Panc1 (cell line): ENCODE measurements at regions not wholly inside any gene's neighbourhood (a gene's known extent, or its start where the extent isn't known, plus 50 kb on each side); places are given as distances from the start of the nearest gene placed in this dataset.

Experiments used
- ATAC-seq: fragments of 200-7000 bp; cut with Tn5 transposase; 2 replicates; pipeline ENCODE4 v1.9.1; 2020; ENCODE audit warnings: mild to moderate bottlenecking, moderate library complexity
- BruUV-seq: library from RNA; stranded (reverse); fragments of 400-500 nt; replicated peaks from 2 replicates; lab custom pipeline; 2021; lab: Mats Ljungman, UMichigan
- CTCF ChIA-PET: fragments of 300-600 bp; sonication (Branson Sonifier 250); formaldehyde crosslinking; loops from one replicate; lab custom pipeline; 2022; ENCODE audit warnings: antibody characterized with exemption; lab: Charles Lee
- POLR2A ChIA-PET: fragments of 300-600 bp; sonication (Branson Sonifier 250); formaldehyde crosslinking; loops from one replicate; lab custom pipeline; 2022; ENCODE audit warnings: antibody characterized with exemption; lab: Charles Lee
- DNase-seq: peaks from one replicate; pipeline ENCODE4 v3.0.0-alpha.2; 2010; ENCODE audit warnings: low read depth, low spot score
- H3K27ac ChIP-seq: 2 replicates; pipeline ENCODE4 v1.5.1; 2011; ENCODE audit warnings: mild to moderate bottlenecking, low read length, inconsistent platforms
- H3K27me3 ChIP-seq: fragments of 200-500 bp; sonication (Bioruptor generic); 2 replicates; pipeline ENCODE4 v1.6.0; 2014; ENCODE audit warnings: low read length, inconsistent platforms; ENCODE audit not compliant: control insufficient read depth, insufficient read depth
- H3K36me3 ChIP-seq: fragments of 200-500 bp; sonication (Bioruptor generic); 2 replicates; pipeline ENCODE4 v1.5.1; 2014; ENCODE audit warnings: inconsistent platforms, mild to moderate bottlenecking, low read length, moderate library complexity; ENCODE audit not compliant: control insufficient read depth, insufficient read depth
- H3K4me1 ChIP-seq: 2 replicates; pipeline ENCODE4 v1.5.1; 2011; ENCODE audit warnings: inconsistent platforms, mild to moderate bottlenecking, low read length, moderate library complexity; ENCODE audit not compliant: control insufficient read depth, insufficient read depth
- H3K4me3 ChIP-seq, 2 experiments: 2 replicates each; pipeline ENCODE4 v1.5.1; 2011 to 2012; ENCODE audit warnings: low read depth in 2 of 2, low read length in 2 of 2, mild to moderate bottlenecking in 2 of 2, inconsistent platforms in 1 of 2, moderate library complexity in 1 of 2
- H3K9me3 ChIP-seq: fragments of 200-500 bp; sonication (Bioruptor generic); 2 replicates; pipeline ENCODE4 v1.5.1; 2014; ENCODE audit warnings: low read depth, mild to moderate bottlenecking, inconsistent platforms, low read length, moderate library complexity; ENCODE audit not compliant: control insufficient read depth, insufficient read depth
- POLR2AphosphoS5 ChIP-seq: IDR thresholded peaks from 2 replicates; pipeline ENCODE4 v1.6.1; 2012; ENCODE audit warnings: mild to moderate bottlenecking, low read depth, low read length, moderate library complexity
- SIN3A ChIP-seq: IDR thresholded peaks from 2 replicates; pipeline ENCODE4 v1.6.1; 2012; ENCODE audit warnings: low read depth, mild to moderate bottlenecking, low read length, moderate library complexity, borderline replicate concordance; ENCODE audit not compliant: insufficient read depth
- TCF7L2 ChIP-seq: IDR thresholded peaks from 2 replicates; pipeline ENCODE4 v1.6.1; 2011; ENCODE audit warnings: mild to moderate bottlenecking, low read depth, low read length, inconsistent platforms
- in situ Hi-C: cut with HindIII; loops from 2 replicates; pipeline ENCODE4 v1.10.0; 2016; ENCODE audit warnings: low sequenced_read_pairs, low pct_unique_long_range_greater_than_20kb
- intact Hi-C: fragments of 100-400 bp; cut with micrococcal nuclease; formaldehyde crosslinking; loops from one replicate; pipeline ENCODE4 v1.10.0; 2022; ENCODE audit not compliant: unreplicated experiment
- TF ChIP-seq, protein P1 (sequence below), 2 experiments: IDR thresholded peaks; 2 replicates each; pipeline ENCODE4 v1.6.1; 2011 to 2012; ENCODE audit warnings: low read depth in 2 of 2, control low read depth in 1 of 2, low read length in 1 of 2, mild to moderate bottlenecking in 1 of 2, moderate library complexity in 1 of 2; ENCODE audit not compliant: insufficient read depth in 1 of 2
- TF ChIP-seq, protein P2 (sequence below): fragments of 450-650 bp; IDR thresholded peaks from 2 replicates; pipeline ENCODE4 v1.5.1; 2017; ENCODE audit warnings: mild to moderate bottlenecking

DNA sequence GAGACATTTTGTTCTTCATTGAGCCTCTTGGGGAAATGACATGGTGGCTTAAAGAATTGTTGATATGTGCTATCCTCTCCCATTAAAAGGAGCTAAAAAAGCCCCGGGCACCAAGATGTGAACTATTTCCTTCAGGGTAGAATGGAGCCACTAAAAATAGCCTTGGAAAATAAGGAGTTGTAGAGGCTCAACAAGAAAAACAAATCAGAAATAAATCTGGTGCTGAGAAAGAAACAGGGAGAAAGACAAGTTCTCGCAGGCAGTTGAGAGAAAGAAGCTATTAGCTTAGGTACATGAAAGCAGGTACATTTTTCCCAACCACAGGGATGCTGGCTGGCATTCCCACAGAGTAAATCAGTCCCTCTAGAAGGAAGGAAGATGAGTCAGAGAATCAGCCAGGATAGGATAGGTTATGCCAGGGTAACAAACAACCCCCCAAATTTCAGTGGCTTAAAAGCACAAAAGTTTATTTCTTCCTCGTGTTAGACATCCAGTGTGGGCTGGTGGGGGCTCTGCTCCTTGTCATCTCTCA, 134.6 kb upstream of the ADRA1B start:
- intact Hi-C loops = no loop called here
- Histone ChIP-seq H3K4me3 (no peak overlapping the region), H3K9me3 (no peaks in the 10 kb centered on the region), H3K27ac (no peak overlapping the region), H3K4me1 (no peaks in the 10 kb centered on the region), H3K36me3 (no peaks in the 10 kb centered on the region), H3K27me3 (no peaks in the 10 kb centered on the region)
- CTCF ChIA-PET = no interaction called here
- BruUV-seq = no TSS peak
- POLR2A ChIA-PET = no interaction called here
- in situ Hi-C loops = no loop called here
- ATAC-seq (no peak), DNase-seq (no peak)
- TF ChIP-seq, protein P1, sequence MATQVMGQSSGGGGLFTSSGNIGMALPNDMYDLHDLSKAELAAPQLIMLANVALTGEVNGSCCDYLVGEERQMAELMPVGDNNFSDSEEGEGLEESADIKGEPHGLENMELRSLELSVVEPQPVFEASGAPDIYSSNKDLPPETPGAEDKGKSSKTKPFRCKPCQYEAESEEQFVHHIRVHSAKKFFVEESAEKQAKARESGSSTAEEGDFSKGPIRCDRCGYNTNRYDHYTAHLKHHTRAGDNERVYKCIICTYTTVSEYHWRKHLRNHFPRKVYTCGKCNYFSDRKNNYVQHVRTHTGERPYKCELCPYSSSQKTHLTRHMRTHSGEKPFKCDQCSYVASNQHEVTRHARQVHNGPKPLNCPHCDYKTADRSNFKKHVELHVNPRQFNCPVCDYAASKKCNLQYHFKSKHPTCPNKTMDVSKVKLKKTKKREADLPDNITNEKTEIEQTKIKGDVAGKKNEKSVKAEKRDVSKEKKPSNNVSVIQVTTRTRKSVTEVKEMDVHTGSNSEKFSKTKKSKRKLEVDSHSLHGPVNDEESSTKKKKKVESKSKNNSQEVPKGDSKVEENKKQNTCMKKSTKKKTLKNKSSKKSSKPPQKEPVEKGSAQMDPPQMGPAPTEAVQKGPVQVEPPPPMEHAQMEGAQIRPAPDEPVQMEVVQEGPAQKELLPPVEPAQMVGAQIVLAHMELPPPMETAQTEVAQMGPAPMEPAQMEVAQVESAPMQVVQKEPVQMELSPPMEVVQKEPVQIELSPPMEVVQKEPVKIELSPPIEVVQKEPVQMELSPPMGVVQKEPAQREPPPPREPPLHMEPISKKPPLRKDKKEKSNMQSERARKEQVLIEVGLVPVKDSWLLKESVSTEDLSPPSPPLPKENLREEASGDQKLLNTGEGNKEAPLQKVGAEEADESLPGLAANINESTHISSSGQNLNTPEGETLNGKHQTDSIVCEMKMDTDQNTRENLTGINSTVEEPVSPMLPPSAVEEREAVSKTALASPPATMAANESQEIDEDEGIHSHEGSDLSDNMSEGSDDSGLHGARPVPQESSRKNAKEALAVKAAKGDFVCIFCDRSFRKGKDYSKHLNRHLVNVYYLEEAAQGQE (IDR thresholded peaks at IDR 0.05; ENCODE audit: insufficient read depth in 1 of 2, low read depth in 2 of 2, low read length in 1 of 2) = no peak
- TF ChIP-seq TCF7L2 (no peak), POLR2AphosphoS5 (no peak), SIN3A (no peak)
- TF ChIP-seq, protein P2, sequence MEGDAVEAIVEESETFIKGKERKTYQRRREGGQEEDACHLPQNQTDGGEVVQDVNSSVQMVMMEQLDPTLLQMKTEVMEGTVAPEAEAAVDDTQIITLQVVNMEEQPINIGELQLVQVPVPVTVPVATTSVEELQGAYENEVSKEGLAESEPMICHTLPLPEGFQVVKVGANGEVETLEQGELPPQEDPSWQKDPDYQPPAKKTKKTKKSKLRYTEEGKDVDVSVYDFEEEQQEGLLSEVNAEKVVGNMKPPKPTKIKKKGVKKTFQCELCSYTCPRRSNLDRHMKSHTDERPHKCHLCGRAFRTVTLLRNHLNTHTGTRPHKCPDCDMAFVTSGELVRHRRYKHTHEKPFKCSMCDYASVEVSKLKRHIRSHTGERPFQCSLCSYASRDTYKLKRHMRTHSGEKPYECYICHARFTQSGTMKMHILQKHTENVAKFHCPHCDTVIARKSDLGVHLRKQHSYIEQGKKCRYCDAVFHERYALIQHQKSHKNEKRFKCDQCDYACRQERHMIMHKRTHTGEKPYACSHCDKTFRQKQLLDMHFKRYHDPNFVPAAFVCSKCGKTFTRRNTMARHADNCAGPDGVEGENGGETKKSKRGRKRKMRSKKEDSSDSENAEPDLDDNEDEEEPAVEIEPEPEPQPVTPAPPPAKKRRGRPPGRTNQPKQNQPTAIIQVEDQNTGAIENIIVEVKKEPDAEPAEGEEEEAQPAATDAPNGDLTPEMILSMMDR = no peak

DNA sequence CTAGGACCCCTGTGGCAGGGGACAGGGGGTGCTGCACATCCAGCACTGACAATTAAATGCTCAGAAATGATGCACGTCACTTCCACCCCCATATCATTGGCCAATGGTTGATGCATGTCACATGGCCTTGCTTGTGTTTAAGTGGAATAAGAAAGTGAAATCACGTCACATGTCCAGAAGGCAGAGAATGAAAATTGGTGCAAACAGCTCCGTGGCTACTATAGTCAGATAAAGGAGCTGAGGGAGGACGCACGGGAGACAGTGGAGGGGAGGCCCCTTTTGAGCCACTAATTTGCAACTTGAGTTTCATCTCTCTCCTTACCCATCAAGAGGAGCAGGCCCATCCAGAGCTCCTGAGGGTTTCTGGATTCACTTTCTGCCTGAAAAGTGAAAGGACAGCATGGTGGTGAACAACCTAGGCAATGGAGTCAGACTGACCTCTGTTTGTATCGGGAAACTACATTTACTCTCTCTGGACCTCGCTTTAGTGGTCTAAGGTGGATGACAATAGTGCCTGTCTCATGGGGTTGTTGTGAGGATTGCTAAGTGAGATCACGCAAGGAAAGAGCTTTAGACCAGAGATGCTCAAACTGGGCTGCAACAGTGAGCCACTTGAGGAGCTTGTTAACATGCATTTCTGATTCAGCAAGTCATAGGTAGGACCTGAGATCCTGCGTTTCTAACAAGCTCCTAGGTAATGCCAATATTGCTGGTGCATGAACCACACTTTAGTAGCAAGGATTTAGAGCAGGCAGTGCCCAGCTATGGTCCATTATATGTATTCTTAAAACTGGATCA, 133.9 kb upstream of the ADRA1B start:
- intact Hi-C loops (no loop called here), in situ Hi-C loops (no loop called here)
- TF ChIP-seq POLR2AphosphoS5 (no peak), SIN3A (no peak), TCF7L2 (no peak)
- TF ChIP-seq, protein P2 = no peak
- TF ChIP-seq, protein P1 (IDR thresholded peaks at IDR 0.05; ENCODE audit: insufficient read depth in 1 of 2, low read depth in 2 of 2, low read length in 1 of 2) = no peak
- Histone ChIP-seq H3K9me3 (no peaks in the 10 kb centered on the region), H3K4me3 (no peak overlapping the region), H3K4me1 (no peaks in the 10 kb centered on the region), H3K27me3 (no peaks in the 10 kb centered on the region), H3K27ac (no peak overlapping the region), H3K36me3 (no peaks in the 10 kb centered on the region)
- ATAC-seq = no peak
- POLR2A ChIA-PET = no interaction called here
- CTCF ChIA-PET = no interaction called here
- no TSS peak for BruUV-seq
- DNase-seq = no peak
